Smooth muscle cell (in vitro differentiated cells): ENCODE measurements at regions not wholly inside any gene's neighbourhood (a gene's known extent, or its start where the extent isn't known, plus 50 kb on each side); places are given as distances from the start of the nearest gene placed in this dataset.
A peak's percentile ranks its signal among the peaks of the same experiment; 100 is the strongest.

Source experiments
- DNase-seq: peaks from one replicate; lab custom pipeline; 2025; ENCODE audit not compliant: unreplicated experiment; lab: John Stamatoyannopoulos, UW
- H2AFZ ChIP-seq: fragments of 200-600 bp; sonication (generic); 2 replicates; pipeline ENCODE4 v1.6.0; 2016; ENCODE audit warnings: antibody characterized with exemption, low read depth, mild to moderate bottlenecking
- H3F3A ChIP-seq: fragments of 200-600 bp; sonication (generic); 2 replicates; pipeline ENCODE4 v1.6.0; 2017; ENCODE audit warnings: antibody characterized with exemption, low read depth
- H3K27ac ChIP-seq: fragments of 200-600 bp; sonication (generic); 2 replicates; pipeline ENCODE4 v1.5.1; 2016; ENCODE audit warnings: low read depth, mild to moderate bottlenecking
- H3K27me3 ChIP-seq: fragments of 200-600 bp; sonication (generic); 2 replicates; pipeline ENCODE4 v1.6.1; 2016; ENCODE audit warnings: low read depth, mild to moderate bottlenecking
- H3K36me3 ChIP-seq: fragments of 200-600 bp; sonication (generic); 2 replicates; pipeline ENCODE4 v1.5.1; 2016; ENCODE audit warnings: low read depth
- H3K4me1 ChIP-seq: fragments of 200-600 bp; sonication (generic); 2 replicates; pipeline ENCODE4 v1.5.1; 2016; ENCODE audit warnings: low read depth
- H3K4me2 ChIP-seq: fragments of 200-600 bp; sonication (generic); 2 replicates; pipeline ENCODE4 v1.6.0; 2016; ENCODE audit warnings: mild to moderate bottlenecking
- H3K4me3 ChIP-seq: fragments of 200-600 bp; sonication (generic); 2 replicates; pipeline ENCODE4 v1.5.1; 2016; ENCODE audit warnings: mild to moderate bottlenecking
- H3K79me2 ChIP-seq: fragments of 200-600 bp; sonication (generic); 2 replicates; pipeline ENCODE4 v1.6.0; 2016; ENCODE audit warnings: low read depth, mild to moderate bottlenecking
- H3K9ac ChIP-seq: fragments of 200-600 bp; sonication (generic); 2 replicates; pipeline ENCODE4 v1.6.0; 2016; ENCODE audit warnings: low read depth
- H3K9me3 ChIP-seq: fragments of 200-600 bp; sonication (generic); replicated peaks from 2 replicates; pipeline ENCODE4 v1.5.1; 2016; ENCODE audit warnings: low read depth
- H4K20me1 ChIP-seq: fragments of 200-600 bp; sonication (generic); 2 replicates; pipeline ENCODE4 v1.6.0; 2016; ENCODE audit warnings: low read depth
- CTCF ChIP-seq: fragments of 200-600 bp; sonication (generic); IDR thresholded peaks from 2 replicates; pipeline ENCODE4 v1.5.1; 2017; ENCODE audit warnings: borderline replicate concordance, mild to moderate bottlenecking, antibody characterized with exemption; ENCODE audit not compliant: insufficient read depth, poor library complexity, severe bottlenecking
- WGBS: methylation state at CpG from one replicate; pipeline ENCODE4 v1.1.7; 2016; ENCODE audit warnings: low lambda C conversion rate; 5-methylcytosine and 5-hydroxymethylcytosine counted together

- TF ChIP-seq CTCF: no peak
- Histone ChIP-seq H3F3A (no peaks in the 10 kb centered on the region), H4K20me1 (no peaks in the 10 kb centered on the region), H3K36me3 (no peaks in the 10 kb centered on the region), H3K9me3 (no peaks in the 10 kb centered on the region), H3K79me2 (no peaks in the 10 kb centered on the region), H2AFZ (no peak overlapping the region), H3K27me3 (no peaks in the 10 kb centered on the region), H3K9ac (no peak overlapping the region), H3K27ac (peak overlapping the region; percentile 66), H3K4me3 (no peak overlapping the region), H3K4me1 (peaks cover 4% of the 10 kb centered on the region), H3K4me2 (peak overlapping the region; percentile 22)
- no peak for DNase-seq
- 43% methylated on average over 5 of the region's 5 CpGs for WGBS
These were observed 78.4 kb upstream of the PAPPA start for GRCh38 chr9:116075191-116075590.

GRCh38 chr9:116078640-116079039, 75.0 kb upstream of the PAPPA start:
- Histone ChIP-seq H3K4me3 (no peak overlapping the region), H4K20me1 (no peaks in the 10 kb centered on the region), H3K27ac (no peak overlapping the region), H3K9me3 (no peaks in the 10 kb centered on the region), H3K79me2 (no peaks in the 10 kb centered on the region), H3K9ac (no peak overlapping the region), H2AFZ (no peak overlapping the region), H3K4me1 (peaks cover 4% of the 10 kb centered on the region), H3K4me2 (no peak overlapping the region), H3K36me3 (no peaks in the 10 kb centered on the region), H3K27me3 (no peaks in the 10 kb centered on the region), H3F3A (no peaks in the 10 kb centered on the region)
- TF ChIP-seq CTCF: no peak
- no peak for DNase-seq

DNA sequence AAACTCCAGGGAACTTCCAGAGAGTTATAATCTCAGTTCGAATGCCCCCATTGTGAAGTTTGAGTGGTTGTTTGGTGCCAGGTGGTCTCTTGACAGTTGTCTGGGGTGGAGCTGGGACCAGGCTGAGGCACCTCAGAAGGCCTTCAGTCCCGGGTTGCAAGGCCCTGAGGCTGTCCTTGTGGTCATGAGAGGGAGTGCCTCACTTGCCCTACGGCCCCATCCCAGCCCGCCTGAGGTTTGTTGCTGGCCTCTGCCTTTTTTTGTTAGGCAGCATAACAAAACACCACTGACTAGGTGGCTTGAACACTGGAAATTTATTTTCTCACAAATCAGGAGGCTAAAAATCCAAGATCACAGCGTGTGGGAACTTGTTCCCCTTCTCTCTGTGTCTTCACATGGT, 73.0 kb upstream of the PAPPA start:
- WGBS: 85% methylated on average over 5 of the region's 5 CpGs
- Histone ChIP-seq H3K36me3 (no peaks in the 10 kb centered on the region), H3K27ac (no peak overlapping the region), H3K9ac (no peak overlapping the region), H3K79me2 (no peaks in the 10 kb centered on the region), H2AFZ (no peak overlapping the region), H3K9me3 (no peaks in the 10 kb centered on the region), H3F3A (no peaks in the 10 kb centered on the region), H3K4me1 (no peaks in the 10 kb centered on the region), H3K27me3 (no peaks in the 10 kb centered on the region), H3K4me2 (no peak overlapping the region), H3K4me3 (no peak overlapping the region), H4K20me1 (no peaks in the 10 kb centered on the region)
- DNase-seq: no peak
- TF ChIP-seq CTCF: no peak

- Histone ChIP-seq H3K9me3 (no peaks in the 10 kb centered on the region), H3K27ac (no peak overlapping the region), H3K9ac (no peak overlapping the region), H4K20me1 (no peaks in the 10 kb centered on the region), H2AFZ (peak overlapping the region; percentile 26), H3F3A (no peaks in the 10 kb centered on the region), H3K79me2 (no peaks in the 10 kb centered on the region), H3K4me3 (no peak overlapping the region), H3K27me3 (no peaks in the 10 kb centered on the region), H3K4me2 (no peak overlapping the region), H3K36me3 (no peaks in the 10 kb centered on the region), H3K4me1 (no peaks in the 10 kb centered on the region)
- TF ChIP-seq CTCF: no peak
- no peak for DNase-seq
- WGBS: 63% methylated on average over 2 of the region's 2 CpGs
These were observed 72.0 kb upstream of the PAPPA start for GRCh38 chr9:116081435-116082115.
